Karpas-422 (cell line): ENCODE measurements at regions not wholly inside any gene's neighbourhood (a gene's known extent, or its start where the extent isn't known, plus 50 kb on each side); places are given as distances from the start of the nearest gene placed in this dataset.
"Not testable (repeated sequence)": the region's sequence is repeated elsewhere in the genome, so short reads cannot be mapped to it uniquely, and the experiment has no call there.

Experiments used
- DNase-seq: peaks from one replicate; pipeline ENCODE4 v3.0.0-alpha.2; 2015
- H2AFZ ChIP-seq: fragments of 200-600 bp; sonication (generic); 2 replicates; pipeline ENCODE4 v1.6.1; 2014; ENCODE audit warnings: antibody characterized with exemption, low read length, mixed read lengths
- H3K27ac ChIP-seq: fragments of 200-600 bp; sonication (generic); 2 replicates; pipeline ENCODE4 v1.5.1; 2014; ENCODE audit warnings: mild to moderate bottlenecking, low read length, moderate library complexity
- H3K27me3 ChIP-seq: fragments of 200-600 bp; sonication (generic); 2 replicates; pipeline ENCODE4 v1.6.1; 2014; ENCODE audit warnings: low read length, mixed read lengths
- H3K36me3 ChIP-seq: fragments of 200-600 bp; sonication (generic); 2 replicates; pipeline ENCODE4 v1.6.1; 2014; ENCODE audit warnings: low read length, mixed read lengths; ENCODE audit not compliant: insufficient read depth
- H3K4me1 ChIP-seq: fragments of 200-600 bp; sonication (generic); 2 replicates; pipeline ENCODE4 v1.6.1; 2014; ENCODE audit warnings: mild to moderate bottlenecking, low read length, mixed read lengths
- H3K4me2 ChIP-seq: fragments of 200-600 bp; sonication (generic); 2 replicates; pipeline ENCODE4 v1.6.1; 2014; ENCODE audit warnings: low read length, low read depth, mild to moderate bottlenecking; ENCODE audit not compliant: poor library complexity, severe bottlenecking
- H3K4me3 ChIP-seq: fragments of 200-600 bp; sonication (generic); 2 replicates; pipeline ENCODE4 v1.5.1; 2014; ENCODE audit warnings: mild to moderate bottlenecking, antibody characterized with exemption, low read length, mixed read lengths
- H3K79me2 ChIP-seq: fragments of 200-600 bp; sonication (generic); 2 replicates; pipeline ENCODE4 v1.6.1; 2014; ENCODE audit warnings: mild to moderate bottlenecking, low read length, mixed read lengths
- H3K9ac ChIP-seq: fragments of 200-600 bp; sonication (generic); 2 replicates; pipeline ENCODE4 v1.6.0; 2014; ENCODE audit warnings: low read length
- H3K9me2 ChIP-seq: fragments of 200-600 bp; sonication (generic), shearing (Covaris generic); replicated peaks from 2 replicates; pipeline ENCODE4 v1.6.0; 2014; ENCODE audit warnings: mild to moderate bottlenecking, low read length, moderate library complexity; ENCODE audit not compliant: insufficient read depth
- H3K9me3 ChIP-seq: fragments of 300-700, 200-600 bp; sonication (generic); 2 replicates; pipeline ENCODE4 v1.6.1; 2014; ENCODE audit warnings: low read length, mixed read lengths
- H4K20me1 ChIP-seq: fragments of 200-600 bp; sonication (generic); 2 replicates; pipeline ENCODE4 v1.6.1; 2014; ENCODE audit warnings: mild to moderate bottlenecking, antibody characterized with exemption, low read length, low read depth; ENCODE audit not compliant: insufficient read depth

GRCh38 chr4:164068392-164068791 is 573.9 kb downstream of the TMA16 start:
- H3K27me3 ChIP-seq: no peaks in the 10 kb centered on the region
- H3K27ac ChIP-seq: no peak overlapping the region
- H3K4me2 ChIP-seq: no peak overlapping the region
- H3K9ac ChIP-seq: no peak overlapping the region
- H3K4me1 ChIP-seq: no peaks in the 10 kb centered on the region
- DNase-seq: no peak
- H3K36me3 ChIP-seq: no peaks in the 10 kb centered on the region
- H3K4me3 ChIP-seq: no peak overlapping the region
- H3K9me2 ChIP-seq: no peaks in the 10 kb centered on the region
- H4K20me1 ChIP-seq: no peaks in the 10 kb centered on the region
- peaks cover 6% of the 10 kb centered on the region for H3K9me3 ChIP-seq
- H2AFZ ChIP-seq: no peak overlapping the region
- H3K79me2 ChIP-seq: no peaks in the 10 kb centered on the region

GRCh38 chr4:164070625-164071024 is 576.1 kb downstream of the TMA16 start:
- no peak overlapping the region for H3K9ac ChIP-seq

GRCh38 chr4:164081371-164081770 is 586.9 kb downstream of the TMA16 start:
- no peak overlapping the region for H2AFZ ChIP-seq
- no peak for DNase-seq
- no peaks in the 10 kb centered on the region for H4K20me1 ChIP-seq
- no peaks in the 10 kb centered on the region for H3K36me3 ChIP-seq
- no peak overlapping the region for H3K9ac ChIP-seq
- no peak overlapping the region for H3K27ac ChIP-seq
- H3K27me3 ChIP-seq: no peaks in the 10 kb centered on the region
- no peak overlapping the region for H3K4me3 ChIP-seq
- H3K79me2 ChIP-seq: no peaks in the 10 kb centered on the region
- H3K4me2 ChIP-seq: no peak overlapping the region
- no peaks in the 10 kb centered on the region for H3K9me3 ChIP-seq
- no peaks in the 10 kb centered on the region for H3K4me1 ChIP-seq
- no peaks in the 10 kb centered on the region for H3K9me2 ChIP-seq

More at GRCh38 chr4:164070625-164071024, 576.1 kb downstream of the TMA16 start:
- H3K4me1 ChIP-seq: no peaks in the 10 kb centered on the region
- DNase-seq: no peak
- no peaks in the 10 kb centered on the region for H3K79me2 ChIP-seq
- H3K4me3 ChIP-seq: no peak overlapping the region
- no peaks in the 10 kb centered on the region for H3K9me2 ChIP-seq
- no peak overlapping the region for H3K27ac ChIP-seq
- H2AFZ ChIP-seq: no peak overlapping the region
- H4K20me1 ChIP-seq: no peaks in the 10 kb centered on the region
- no peak overlapping the region for H3K4me2 ChIP-seq
- H3K36me3 ChIP-seq: no peaks in the 10 kb centered on the region
- H3K9me3 ChIP-seq: peaks cover 6% of the 10 kb centered on the region
- H3K27me3 ChIP-seq: no peaks in the 10 kb centered on the region

- Histone ChIP-seq H3K9me3 (no peaks in the 10 kb centered on the region), H3K4me1 (no peaks in the 10 kb centered on the region), H3K27me3 (no peaks in the 10 kb centered on the region), H2AFZ (no peak overlapping the region), H3K36me3 (no peaks in the 10 kb centered on the region), H3K9ac (no peak overlapping the region), H3K4me3 (no peak overlapping the region), H4K20me1 (no peaks in the 10 kb centered on the region), H3K9me2 (no peaks in the 10 kb centered on the region), H3K27ac (no peak overlapping the region), H3K79me2 (no peaks in the 10 kb centered on the region), H3K4me2 (no peak overlapping the region)
- no peak for DNase-seq
Measured at GRCh38 chr4:164081801-164082200, 587.3 kb downstream of the TMA16 start.

- Histone ChIP-seq H3K79me2 (no peaks in the 10 kb centered on the region), H3K36me3 (no peaks in the 10 kb centered on the region), H3K27me3 (no peaks in the 10 kb centered on the region), H3K27ac (no peak overlapping the region), H3K9ac (no peak overlapping the region), H3K9me3 (no peaks in the 10 kb centered on the region), H4K20me1 (no peaks in the 10 kb centered on the region), H3K4me2 (no peak overlapping the region), H2AFZ (no peak overlapping the region), H3K4me1 (no peaks in the 10 kb centered on the region), H3K4me3 (no peak overlapping the region), H3K9me2 (peaks cover 3% of the 10 kb centered on the region; the same call in 1 of the 2 replicates)
- no peak for DNase-seq
Measured at GRCh38 chr4:164087733-164088132, 593.2 kb downstream of the TMA16 start.

- Histone ChIP-seq H3K4me2 (no peak overlapping the region), H3K9me3 (no peaks in the 10 kb centered on the region), H2AFZ (no peak overlapping the region), H3K27ac (no peak overlapping the region), H3K4me3 (no peak overlapping the region), H3K9ac (no peak overlapping the region), H3K9me2 (0 out of 2 replicates have a peak, but pooled peaks cover 4% of the 10 kb centered on the region), H4K20me1 (no peaks in the 10 kb centered on the region), H3K36me3 (no peaks in the 10 kb centered on the region), H3K27me3 (no peaks in the 10 kb centered on the region), H3K79me2 (no peaks in the 10 kb centered on the region), H3K4me1 (no peaks in the 10 kb centered on the region)
- no peak for DNase-seq
Measured at GRCh38 chr4:164095313-164096110, 601.0 kb downstream of the TMA16 start.

- Histone ChIP-seq H3K4me2 (no peak overlapping the region), H3K79me2 (no peaks in the 10 kb centered on the region), H3K9ac (no peak overlapping the region), H3K4me1 (no peaks in the 10 kb centered on the region), H2AFZ (no peak overlapping the region), H3K27me3 (no peaks in the 10 kb centered on the region), H3K4me3 (no peak overlapping the region), H3K9me3 (no peaks in the 10 kb centered on the region), H3K9me2 (0 out of 2 replicates have a peak, but pooled peaks cover 4% of the 10 kb centered on the region), H3K36me3 (no peaks in the 10 kb centered on the region), H4K20me1 (no peaks in the 10 kb centered on the region), H3K27ac (no peak overlapping the region)
- DNase-seq: no peak
Measured at GRCh38 chr4:164096766-164097518, 602.5 kb downstream of the TMA16 start.

GRCh38 chr4:164100741-164101365 is 606.4 kb downstream of the TMA16 start:
- not testable (repeated sequence) for H3K9me3 ChIP-seq, H3K27ac ChIP-seq, H4K20me1 ChIP-seq, H3K36me3 ChIP-seq, H3K27me3 ChIP-seq, H3K4me2 ChIP-seq, H3K4me1 ChIP-seq, DNase-seq, H3K9ac ChIP-seq, H3K79me2 ChIP-seq, H2AFZ ChIP-seq, H3K9me2 ChIP-seq, H3K4me3 ChIP-seq
